SKM-1 treated with dmso at 0.1 percent for 144 hours (cell line): ENCODE measurements at regions not wholly inside any gene's neighbourhood (a gene's known extent, or its start where the extent isn't known, plus 50 kb on each side); places are given as distances from the start of the nearest gene placed in this dataset.

ENCODE experiments used
- DNase-seq: peaks from one replicate; lab custom pipeline; 2025; ENCODE audit not compliant: unreplicated experiment; lab: John Stamatoyannopoulos, UW

GRCh38 chr13:104847922-104848321 lies 1687.5 kb downstream of the EFNB2 start:
- no peak for DNase-seq

- DNase-seq = no peak
Measured at GRCh38 chr13:104843401-104843800, 1692.1 kb downstream of the EFNB2 start.

GRCh38 chr13:104841110-104841509 lies 1694.4 kb downstream of the EFNB2 start:
- no peak for DNase-seq

- DNase-seq = peak; percentile 88
Measured at GRCh38 chr13:104837756-104838155, 1697.7 kb downstream of the EFNB2 start.

- DNase-seq = no peak
Measured at GRCh38 chr13:104833221-104833620, 1702.2 kb downstream of the EFNB2 start.

GRCh38 chr13:104832231-104832630 lies 1703.2 kb downstream of the EFNB2 start:
- no peak for DNase-seq

- DNase-seq = no peak
Measured at GRCh38 chr13:104831831-104832230, 1703.6 kb downstream of the EFNB2 start.

GRCh38 chr13:104823709-104824108 lies 1711.8 kb downstream of the EFNB2 start:
- no peak for DNase-seq

- peak; percentile 41 for DNase-seq
Measured at GRCh38 chr13:104823071-104823470, 1712.4 kb downstream of the EFNB2 start.

GRCh38 chr13:104817271-104817670 lies 1718.2 kb downstream of the EFNB2 start:
- no peak for DNase-seq

- DNase-seq = no peak
Measured at GRCh38 chr13:104816726-104817125, 1718.7 kb downstream of the EFNB2 start.

- peak; percentile 47 for DNase-seq
Measured at GRCh38 chr13:104810242-104810641, 1725.2 kb downstream of the EFNB2 start.

- peak; percentile 85 for DNase-seq
Measured at GRCh38 chr13:104809483-104809882, 1726.0 kb downstream of the EFNB2 start.

- no peak for DNase-seq
Measured at GRCh38 chr13:104805346-104805745, 1730.1 kb downstream of the EFNB2 start.

GRCh38 chr13:104799152-104799551 lies 1732.9 kb upstream of the SLC10A2 start:
- no peak for DNase-seq

GRCh38 chr13:104798486-104798885 lies 1732.3 kb upstream of the SLC10A2 start:
- DNase-seq = no peak

- no peak for DNase-seq
Measured at GRCh38 chr13:104796581-104796980, 1730.4 kb upstream of the SLC10A2 start.

- no peak for DNase-seq
Measured at GRCh38 chr13:104785952-104786351, 1719.7 kb upstream of the SLC10A2 start.

GRCh38 chr13:104784891-104785290 lies 1718.7 kb upstream of the SLC10A2 start:
- no peak for DNase-seq

- no peak for DNase-seq
Measured at GRCh38 chr13:104782741-104783140, 1716.5 kb upstream of the SLC10A2 start.

GRCh38 chr13:104779311-104779993 lies 1713.2 kb upstream of the SLC10A2 start:
- DNase-seq = no peak

- peak; percentile 45 for DNase-seq
Measured at GRCh38 chr13:104773775-104774174, 1707.6 kb upstream of the SLC10A2 start.

- no peak for DNase-seq
Measured at GRCh38 chr13:104769545-104769944, 1703.3 kb upstream of the SLC10A2 start.
